ENCODE measurements at regions not wholly inside any gene's neighbourhood (a gene's known extent, or its start where the extent isn't known, plus 50 kb on each side); places are given as distances from the start of the nearest gene placed in this dataset.

DNA sequence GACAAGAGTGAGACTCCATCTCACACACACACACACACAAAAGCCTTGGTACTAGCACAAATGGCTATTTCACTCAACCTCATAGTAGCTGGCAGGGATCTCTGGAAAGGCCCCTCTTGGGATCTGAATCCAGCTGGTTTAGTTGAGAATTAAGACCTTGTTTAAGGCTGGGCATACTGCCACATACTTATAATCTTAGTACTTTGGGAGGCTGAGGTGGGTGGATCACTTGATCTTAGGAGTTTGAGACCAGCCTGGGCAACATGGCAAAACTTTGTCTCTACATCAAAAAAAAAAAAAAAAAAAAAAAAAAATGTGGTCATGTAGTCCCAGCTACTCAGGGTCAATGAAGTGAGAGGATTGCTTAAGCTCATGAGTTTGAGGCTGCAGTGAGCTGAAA is 628.3 kb downstream of the MMUT start:
- no peaks in the 10 kb centered on the region for H3K9me3 ChIP-seq (ENCODE audit: control insufficient read depth, insufficient read depth, low read length)
- DNase-seq (ENCODE audit: low read depth, low spot score), result no peak
- no peaks in the 10 kb centered on the region for H3K4me1 ChIP-seq (ENCODE audit: control insufficient read depth, insufficient read depth, low read length)
- H3K36me3 ChIP-seq (ENCODE audit: control insufficient read depth, insufficient read depth, low read length), result no peaks in the 10 kb centered on the region
- H3K27ac ChIP-seq (ENCODE audit: low read length), result no peak overlapping the region
- H3K27me3 ChIP-seq (ENCODE audit: control insufficient read depth, insufficient read depth, low read length), result no peaks in the 10 kb centered on the region
- no peak overlapping the region for H3K4me3 ChIP-seq (ENCODE audit: low read length)

DNA sequence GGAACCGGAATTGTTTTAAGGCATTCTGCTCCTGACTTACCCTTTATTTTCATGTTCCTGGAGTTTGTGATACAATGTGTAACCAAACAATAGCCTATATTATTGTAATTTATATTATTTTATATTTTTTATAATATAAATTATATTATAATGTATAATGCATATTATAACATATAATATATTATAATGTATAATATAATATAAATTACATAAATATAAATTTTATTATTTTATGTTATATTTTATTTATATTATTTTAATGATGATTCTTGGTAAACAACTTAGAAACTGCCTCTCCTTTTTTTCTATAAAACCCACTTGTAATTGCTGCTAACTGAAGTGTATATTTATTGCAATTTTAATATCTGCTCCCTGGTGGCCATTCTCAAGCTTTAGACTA is 629.1 kb downstream of the MMUT start:
- H3K9me3 ChIP-seq (ENCODE audit: control insufficient read depth, insufficient read depth, low read length), result no peaks in the 10 kb centered on the region
- DNase-seq (ENCODE audit: low read depth, low spot score), result no peak
- no peak overlapping the region for H3K27ac ChIP-seq (ENCODE audit: low read length)
- no CpG with 5 or more reads among the region's 1 CpG for WGBS (ENCODE audit: insufficient coverage, insufficient read length)
- no peaks in the 10 kb centered on the region for H3K4me1 ChIP-seq (ENCODE audit: control insufficient read depth, insufficient read depth, low read length)
- H3K36me3 ChIP-seq (ENCODE audit: control insufficient read depth, insufficient read depth, low read length), result no peaks in the 10 kb centered on the region
- H3K27me3 ChIP-seq (ENCODE audit: control insufficient read depth, insufficient read depth, low read length), result no peaks in the 10 kb centered on the region
- no peak overlapping the region for H3K4me3 ChIP-seq (ENCODE audit: low read length)

- Histone ChIP-seq H3K9me3 (ENCODE audit: control insufficient read depth, insufficient read depth, low read length) (no peaks in the 10 kb centered on the region), H3K4me3 (ENCODE audit: low read length) (no peak overlapping the region), H3K4me1 (ENCODE audit: control insufficient read depth, insufficient read depth, low read length) (no peaks in the 10 kb centered on the region), H3K27me3 (ENCODE audit: control insufficient read depth, insufficient read depth, low read length) (no peaks in the 10 kb centered on the region), H3K36me3 (ENCODE audit: control insufficient read depth, insufficient read depth, low read length) (no peaks in the 10 kb centered on the region), H3K27ac (ENCODE audit: low read length) (no peak overlapping the region)
- WGBS (ENCODE audit: insufficient coverage, insufficient read length), result no CpG with 5 or more reads among the region's 6 CpGs
- DNase-seq (ENCODE audit: low read depth, low spot score), result no peak
Measured at GRCh38 chr6:48826901-48827701, 636.0 kb downstream of the MMUT start.

GRCh38 chr6:48826152-48826515 is 636.9 kb downstream of the MMUT start:
- Histone ChIP-seq H3K4me3 (ENCODE audit: low read length) (no peak overlapping the region), H3K27me3 (ENCODE audit: control insufficient read depth, insufficient read depth, low read length) (no peaks in the 10 kb centered on the region), H3K4me1 (ENCODE audit: control insufficient read depth, insufficient read depth, low read length) (no peaks in the 10 kb centered on the region), H3K27ac (ENCODE audit: low read length) (no peak overlapping the region), H3K36me3 (ENCODE audit: control insufficient read depth, insufficient read depth, low read length) (no peaks in the 10 kb centered on the region), H3K9me3 (ENCODE audit: control insufficient read depth, insufficient read depth, low read length) (no peaks in the 10 kb centered on the region)
- DNase-seq (ENCODE audit: low read depth, low spot score), result no peak
- WGBS (ENCODE audit: insufficient coverage, insufficient read length), result no CpG with 5 or more reads among the region's 2 CpGs

DNA sequence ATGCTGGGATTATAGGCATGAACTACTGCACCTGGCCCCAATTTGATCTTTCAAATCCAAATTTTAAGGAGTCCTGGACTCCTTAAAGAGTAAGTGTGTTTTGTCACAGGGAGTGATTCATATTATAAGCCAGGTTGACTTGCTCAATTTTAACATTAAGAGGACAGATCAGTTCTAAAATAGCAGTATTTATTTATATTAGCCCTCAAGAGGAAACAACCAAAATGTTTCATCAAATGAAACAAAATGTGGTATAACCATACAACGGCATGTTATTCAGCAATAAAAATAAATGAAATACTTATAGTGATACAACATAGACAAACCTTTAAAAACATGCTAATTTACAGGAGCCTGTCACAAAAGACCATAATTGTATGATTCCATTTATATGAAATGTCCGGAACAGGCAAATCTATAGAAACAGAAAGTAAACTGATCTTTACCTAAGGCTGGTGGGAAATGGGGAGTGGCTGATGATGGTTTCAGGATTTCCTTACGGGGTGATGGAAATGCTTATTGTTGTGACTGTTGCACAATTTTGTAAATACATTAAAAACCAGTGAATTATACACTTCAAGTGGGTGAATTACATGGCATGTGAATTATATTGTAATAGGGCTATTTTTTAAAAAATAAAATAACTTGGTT is 637.4 kb downstream of the MMUT start:
- H3K4me1 ChIP-seq (ENCODE audit: control insufficient read depth, insufficient read depth, low read length), result no peaks in the 10 kb centered on the region
- no peaks in the 10 kb centered on the region for H3K36me3 ChIP-seq (ENCODE audit: control insufficient read depth, insufficient read depth, low read length)
- H3K27ac ChIP-seq (ENCODE audit: low read length), result no peak overlapping the region
- DNase-seq (ENCODE audit: low read depth, low spot score), result no peak
- no peak overlapping the region for H3K4me3 ChIP-seq (ENCODE audit: low read length)
- WGBS (ENCODE audit: insufficient coverage, insufficient read length), result no CpG with 5 or more reads among the region's 3 CpGs
- no peaks in the 10 kb centered on the region for H3K27me3 ChIP-seq (ENCODE audit: control insufficient read depth, insufficient read depth, low read length)
- no peaks in the 10 kb centered on the region for H3K9me3 ChIP-seq (ENCODE audit: control insufficient read depth, insufficient read depth, low read length)

DNA sequence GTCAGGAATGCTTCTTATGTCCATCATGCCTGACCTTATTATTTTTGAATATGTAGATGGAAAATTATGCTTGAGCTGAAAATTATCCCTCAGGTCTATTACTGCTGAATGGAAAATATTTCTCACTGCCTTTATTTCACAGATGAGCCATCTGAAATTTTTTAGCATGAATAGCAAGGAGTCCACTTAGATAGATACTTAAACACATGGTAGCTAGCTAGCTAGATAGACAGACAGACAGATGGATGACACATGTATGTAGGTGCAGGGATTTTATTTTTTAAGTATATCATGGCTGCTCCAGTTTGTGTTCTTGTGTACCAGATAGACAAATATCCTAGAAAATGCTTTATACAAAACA is 645.0 kb downstream of the MMUT start:
- no peak for DNase-seq (ENCODE audit: low read depth, low spot score)
- no peak overlapping the region for H3K4me3 ChIP-seq (ENCODE audit: low read length)
- H3K9me3 ChIP-seq (ENCODE audit: control insufficient read depth, insufficient read depth, low read length), result no peaks in the 10 kb centered on the region
- no peaks in the 10 kb centered on the region for H3K27me3 ChIP-seq (ENCODE audit: control insufficient read depth, insufficient read depth, low read length)
- H3K36me3 ChIP-seq (ENCODE audit: control insufficient read depth, insufficient read depth, low read length), result no peaks in the 10 kb centered on the region
- no peaks in the 10 kb centered on the region for H3K4me1 ChIP-seq (ENCODE audit: control insufficient read depth, insufficient read depth, low read length)
- H3K27ac ChIP-seq (ENCODE audit: low read length), result no peak overlapping the region

GRCh38 chr6:48817333-48818051 is 645.6 kb downstream of the MMUT start:
- Histone ChIP-seq H3K4me1 (ENCODE audit: control insufficient read depth, insufficient read depth, low read length) (no peaks in the 10 kb centered on the region), H3K9me3 (ENCODE audit: control insufficient read depth, insufficient read depth, low read length) (no peaks in the 10 kb centered on the region), H3K36me3 (ENCODE audit: control insufficient read depth, insufficient read depth, low read length) (no peaks in the 10 kb centered on the region), H3K4me3 (ENCODE audit: low read length) (no peak overlapping the region), H3K27ac (ENCODE audit: low read length) (no peak overlapping the region), H3K27me3 (ENCODE audit: control insufficient read depth, insufficient read depth, low read length) (no peaks in the 10 kb centered on the region)
- no peak for DNase-seq (ENCODE audit: low read depth, low spot score)
- WGBS (ENCODE audit: insufficient coverage, insufficient read length), result no CpG with 5 or more reads among the region's 4 CpGs

DNA sequence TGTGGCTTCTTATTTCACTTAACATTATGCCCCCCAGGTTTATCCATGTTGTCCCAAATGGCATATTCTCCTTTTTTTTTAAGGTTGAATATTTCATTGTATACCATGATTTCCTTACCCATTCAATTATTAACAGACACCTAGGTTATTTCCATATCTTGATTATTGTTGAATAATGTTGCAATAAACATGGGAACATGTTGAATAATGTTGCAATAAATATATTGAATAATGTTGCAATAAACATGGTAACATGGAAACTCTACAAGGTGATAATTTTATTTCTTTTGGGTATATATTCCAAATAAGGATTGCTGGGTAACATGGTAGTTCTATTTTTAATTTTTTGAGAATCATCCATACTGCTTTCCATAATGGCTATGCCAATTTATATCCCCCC is 648.1 kb downstream of the MMUT start:
- Histone ChIP-seq H3K36me3 (ENCODE audit: control insufficient read depth, insufficient read depth, low read length) (no peaks in the 10 kb centered on the region), H3K4me1 (ENCODE audit: control insufficient read depth, insufficient read depth, low read length) (no peaks in the 10 kb centered on the region), H3K27me3 (ENCODE audit: control insufficient read depth, insufficient read depth, low read length) (no peaks in the 10 kb centered on the region), H3K4me3 (ENCODE audit: low read length) (no peak overlapping the region), H3K27ac (ENCODE audit: low read length) (no peak overlapping the region), H3K9me3 (ENCODE audit: control insufficient read depth, insufficient read depth, low read length) (no peaks in the 10 kb centered on the region)
- no peak for DNase-seq (ENCODE audit: low read depth, low spot score)

- no peak overlapping the region for H3K4me3 ChIP-seq (ENCODE audit: low read length)
- WGBS (ENCODE audit: insufficient coverage, insufficient read length), result no CpG with 5 or more reads among the region's 3 CpGs
- DNase-seq (ENCODE audit: low read depth, low spot score), result no peak
- no peaks in the 10 kb centered on the region for H3K36me3 ChIP-seq (ENCODE audit: control insufficient read depth, insufficient read depth, low read length)
- H3K9me3 ChIP-seq (ENCODE audit: control insufficient read depth, insufficient read depth, low read length), result no peaks in the 10 kb centered on the region
- H3K27me3 ChIP-seq (ENCODE audit: control insufficient read depth, insufficient read depth, low read length), result no peaks in the 10 kb centered on the region
- no peaks in the 10 kb centered on the region for H3K4me1 ChIP-seq (ENCODE audit: control insufficient read depth, insufficient read depth, low read length)
- no peak overlapping the region for H3K27ac ChIP-seq (ENCODE audit: low read length)
Measured at GRCh38 chr6:48813836-48814235, 649.2 kb downstream of the MMUT start.

DNA sequence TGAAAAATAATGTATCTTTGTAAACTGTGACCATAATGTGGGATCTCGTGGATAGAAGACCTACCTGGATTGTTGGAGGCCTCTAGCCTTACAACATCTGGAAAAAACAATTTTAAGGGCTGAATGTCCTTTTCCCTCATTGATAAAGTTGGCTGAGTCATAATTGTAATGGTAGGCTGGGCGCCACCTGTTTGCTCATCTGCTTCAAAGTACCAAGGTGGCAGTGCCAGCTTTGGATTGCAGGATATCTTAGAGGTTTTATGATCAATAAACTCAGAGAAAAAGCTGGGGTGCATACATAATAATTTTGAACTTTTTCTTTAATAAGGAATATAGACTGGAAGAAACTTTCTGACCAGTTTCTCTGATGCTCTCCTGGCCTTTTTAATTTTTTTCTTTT is 653.4 kb downstream of the MMUT start:
- H3K4me3 ChIP-seq (ENCODE audit: low read length), result no peak overlapping the region
- no CpG with 5 or more reads among the region's 2 CpGs for WGBS (ENCODE audit: insufficient coverage, insufficient read length)
- H3K36me3 ChIP-seq (ENCODE audit: control insufficient read depth, insufficient read depth, low read length), result no peaks in the 10 kb centered on the region
- no peaks in the 10 kb centered on the region for H3K4me1 ChIP-seq (ENCODE audit: control insufficient read depth, insufficient read depth, low read length)
- no peak for DNase-seq (ENCODE audit: low read depth, low spot score)
- H3K27ac ChIP-seq (ENCODE audit: low read length), result no peak overlapping the region
- H3K9me3 ChIP-seq (ENCODE audit: control insufficient read depth, insufficient read depth, low read length), result no peaks in the 10 kb centered on the region
- H3K27me3 ChIP-seq (ENCODE audit: control insufficient read depth, insufficient read depth, low read length), result no peaks in the 10 kb centered on the region

- Histone ChIP-seq H3K36me3 (ENCODE audit: control insufficient read depth, insufficient read depth, low read length) (no peaks in the 10 kb centered on the region), H3K9me3 (ENCODE audit: control insufficient read depth, insufficient read depth, low read length) (no peaks in the 10 kb centered on the region), H3K27ac (ENCODE audit: low read length) (no peak overlapping the region), H3K4me1 (ENCODE audit: control insufficient read depth, insufficient read depth, low read length) (no peaks in the 10 kb centered on the region), H3K27me3 (ENCODE audit: control insufficient read depth, insufficient read depth, low read length) (no peaks in the 10 kb centered on the region), H3K4me3 (ENCODE audit: low read length) (no peak overlapping the region)
- no CpG with 5 or more reads among the region's 4 CpGs for WGBS (ENCODE audit: insufficient coverage, insufficient read length)
- DNase-seq (ENCODE audit: low read depth, low spot score), result no peak
Measured at GRCh38 chr6:48809245-48809644, 653.8 kb downstream of the MMUT start.
